HFF-Myc (cell line): ENCODE measurements at regions not wholly inside any gene's neighbourhood (a gene's known extent, or its start where the extent isn't known, plus 50 kb on each side); places are given as distances from the start of the nearest gene placed in this dataset.
"Not testable (repeated sequence)": the region's sequence is repeated elsewhere in the genome, so short reads cannot be mapped to it uniquely, and the experiment has no call there.

Source experiments
- DNase-seq: peaks from one replicate; pipeline ENCODE4 v3.0.0-alpha.2; 2011; ENCODE audit warnings: low read depth; ENCODE audit errors: extremely low read depth
- H3K4me3 ChIP-seq: replicated peaks from 2 replicates; pipeline ENCODE4 v1.5.1; 2011; ENCODE audit warnings: low read depth, mild to moderate bottlenecking, control low read depth, low read length
- TF ChIP-seq, protein P1 (sequence below): IDR thresholded peaks from 2 replicates; pipeline ENCODE4 v1.5.1; 2012; ENCODE audit warnings: mild to moderate bottlenecking, low read depth, low read length, control low read depth; ENCODE audit errors: missing control alignments

DNA sequence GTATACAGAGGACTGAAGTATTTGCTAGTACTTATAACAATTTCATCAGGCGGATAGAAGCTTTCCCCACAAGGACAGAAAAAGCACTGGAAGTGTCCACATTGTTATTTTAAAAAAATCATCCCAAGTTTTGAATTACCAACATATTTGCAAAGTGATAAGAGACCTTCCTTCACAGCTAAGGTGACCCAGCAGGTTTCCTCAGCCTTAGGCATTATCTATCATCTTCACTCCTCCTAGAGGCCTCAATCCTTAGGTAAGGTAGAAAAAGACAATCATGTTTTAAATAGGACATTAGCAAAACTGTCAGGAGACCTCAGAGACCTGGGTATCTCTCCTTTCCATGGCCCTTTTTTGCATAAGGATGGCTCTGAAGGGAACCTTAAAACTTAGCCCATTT lies 72.5 kb upstream of the CHD6 start:
- no peak for DNase-seq
- TF ChIP-seq, protein P1, sequence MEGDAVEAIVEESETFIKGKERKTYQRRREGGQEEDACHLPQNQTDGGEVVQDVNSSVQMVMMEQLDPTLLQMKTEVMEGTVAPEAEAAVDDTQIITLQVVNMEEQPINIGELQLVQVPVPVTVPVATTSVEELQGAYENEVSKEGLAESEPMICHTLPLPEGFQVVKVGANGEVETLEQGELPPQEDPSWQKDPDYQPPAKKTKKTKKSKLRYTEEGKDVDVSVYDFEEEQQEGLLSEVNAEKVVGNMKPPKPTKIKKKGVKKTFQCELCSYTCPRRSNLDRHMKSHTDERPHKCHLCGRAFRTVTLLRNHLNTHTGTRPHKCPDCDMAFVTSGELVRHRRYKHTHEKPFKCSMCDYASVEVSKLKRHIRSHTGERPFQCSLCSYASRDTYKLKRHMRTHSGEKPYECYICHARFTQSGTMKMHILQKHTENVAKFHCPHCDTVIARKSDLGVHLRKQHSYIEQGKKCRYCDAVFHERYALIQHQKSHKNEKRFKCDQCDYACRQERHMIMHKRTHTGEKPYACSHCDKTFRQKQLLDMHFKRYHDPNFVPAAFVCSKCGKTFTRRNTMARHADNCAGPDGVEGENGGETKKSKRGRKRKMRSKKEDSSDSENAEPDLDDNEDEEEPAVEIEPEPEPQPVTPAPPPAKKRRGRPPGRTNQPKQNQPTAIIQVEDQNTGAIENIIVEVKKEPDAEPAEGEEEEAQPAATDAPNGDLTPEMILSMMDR = no peak
- H3K4me3 ChIP-seq = no peak overlapping the region

- H3K4me3 ChIP-seq = no peak overlapping the region
- TF ChIP-seq, protein P1 = no peak
- no peak for DNase-seq
These were observed 68.8 kb upstream of the CHD6 start for GRCh38 chr20:41686961-41687360.

DNA sequence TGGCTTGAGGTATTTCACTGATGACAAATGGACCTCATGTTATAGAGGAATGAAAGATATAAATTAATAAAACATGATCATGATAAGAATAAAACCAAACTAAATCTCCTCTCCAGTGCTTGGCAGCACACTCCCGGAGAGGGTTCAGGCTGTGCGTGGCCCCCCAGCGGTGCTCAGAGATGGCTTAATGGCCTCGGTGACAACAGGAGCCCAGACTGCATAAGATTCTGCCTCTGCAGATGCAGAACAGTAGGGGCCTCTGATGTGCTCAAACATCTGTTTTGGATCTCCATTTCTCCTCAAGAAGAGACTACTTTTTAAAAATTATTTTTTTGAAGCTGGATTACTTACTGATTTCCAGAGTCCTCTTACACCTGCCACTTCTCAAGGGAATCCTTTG lies 67.0 kb upstream of the CHD6 start:
- not testable (repeated sequence) for H3K4me3 ChIP-seq, DNase-seq

DNA sequence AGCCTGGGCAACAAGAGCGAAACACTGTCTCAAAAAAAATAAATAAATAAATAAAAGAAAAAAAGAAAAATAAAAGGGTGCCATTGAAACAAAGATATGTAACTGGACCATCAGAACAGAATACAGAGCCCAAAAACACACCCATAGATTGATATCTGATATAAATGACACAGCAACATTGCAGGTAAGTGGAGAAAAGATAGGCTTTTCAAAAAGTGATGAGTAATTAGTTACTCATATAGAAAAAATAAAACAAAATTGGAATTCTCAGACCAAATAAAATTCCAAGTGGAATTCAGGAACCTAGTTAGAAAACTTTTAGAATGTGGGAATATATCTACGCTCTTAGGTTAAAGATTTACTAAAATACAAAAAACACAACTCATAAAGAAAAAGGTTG lies 60.6 kb upstream of the CHD6 start:
- TF ChIP-seq, protein P1 = no peak
- DNase-seq = no peak
- H3K4me3 ChIP-seq = no peak overlapping the region

- TF ChIP-seq, protein P1 = no peak
- no peak for DNase-seq
- H3K4me3 ChIP-seq = no peak overlapping the region
These were observed 54.1 kb upstream of the CHD6 start for GRCh38 chr20:41672282-41672681.

DNA sequence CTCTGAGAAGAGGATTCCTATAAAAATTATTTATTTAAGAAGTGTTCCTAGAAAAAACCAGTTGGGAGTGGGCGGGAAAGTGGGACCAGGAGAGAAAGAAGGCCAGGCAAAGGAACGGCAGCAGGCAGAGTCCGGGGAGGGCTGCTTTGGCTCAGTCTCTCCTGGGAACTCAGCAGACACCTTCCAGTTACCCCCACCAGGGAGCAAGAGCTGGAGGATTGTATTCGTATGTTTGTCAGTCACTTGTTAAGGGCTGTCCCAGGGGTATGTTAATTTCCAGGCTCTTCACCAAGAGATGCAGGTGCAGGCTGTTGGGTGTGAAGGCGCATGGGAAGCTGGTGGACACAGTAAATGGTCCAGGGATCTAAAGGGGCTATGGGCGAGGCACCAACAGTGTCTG lies 53.0 kb upstream of the CHD6 start:
- TF ChIP-seq, protein P1 = no peak
- no peak overlapping the region for H3K4me3 ChIP-seq
- no peak for DNase-seq

GRCh38 chr20:41670631-41671030 lies 52.5 kb upstream of the CHD6 start:
- DNase-seq = no peak
- TF ChIP-seq, protein P1 = no peak
- no peak overlapping the region for H3K4me3 ChIP-seq
